HepG2 (cell line): ENCODE measurements at regions not wholly inside any gene's neighbourhood (a gene's known extent, or its start where the extent isn't known, plus 50 kb on each side); places are given as distances from the start of the nearest gene placed in this dataset.

ENCODE experiments used
- ATAC-seq: fragments of 200-7000 bp; cut with Tn5 transposase; 3 replicates; pipeline ENCODE4 v1.9.1; 2020; ENCODE audit warnings: mild to moderate bottlenecking, moderate library complexity
- BruUV-seq: library from RNA; stranded (reverse); fragments of 400-500 nt; replicated peaks from 2 replicates; lab custom pipeline; 2021; lab: Mats Ljungman, UMichigan
- CTCF ChIA-PET: fragments of 300-600 bp; formaldehyde crosslinking; extraction: SDS; loops from one replicate; lab custom pipeline; 2021; ENCODE audit warnings: low total read pairs, inconsistent platforms, low intra/inter-chr PET ratio; lab: Yijun Ruan, JAX
- POLR2A ChIA-PET: fragments of 350-600 bp; sonication (Branson Sonifier 250); formaldehyde crosslinking; loops from one replicate; lab custom pipeline; 2020; ENCODE audit warnings: antibody characterized with exemption, inconsistent platforms; lab: Yijun Ruan, JAX
- DNase-seq: peaks from one replicate; pipeline ENCODE4 v3.0.0-alpha.2; 2015; ENCODE audit warnings: low spot score
- FAIRE-seq: peaks from 3 replicates; lab custom pipeline; 2011; peaks lifted over from hg19 to GRCh38; lab: Jason Lieb, UNC
- H2AFZ ChIP-seq: one replicate; pipeline ENCODE4 v1.6.1; 2011; ENCODE audit warnings: low read length, inconsistent platforms
- H3K27ac ChIP-seq: fragments of 300-600 bp; 3 replicates; pipeline ENCODE4 v1.8.0; 2011; ENCODE audit warnings: mixed run types, mild to moderate bottlenecking, mixed read lengths, low read length, inconsistent platforms; ENCODE audit not compliant: insufficient read depth; ENCODE audit errors: extremely low read length
- H3K27me3 ChIP-seq, 2 experiments: fragments of 200-600 bp in 1 of 2; 2 replicates in 1 of 2; 3 replicates in 1 of 2; pipeline versions ENCODE4 v1.6.0 to v1.8.0; 2011; ENCODE audit warnings: low read length in 2 of 2, mild to moderate bottlenecking in 2 of 2, moderate library complexity in 2 of 2, inconsistent platforms in 1 of 2; ENCODE audit not compliant: insufficient read depth in 2 of 2, control insufficient read depth in 1 of 2
- H3K36me3 ChIP-seq, 2 experiments: fragments of 200-600 bp in 1 of 2; replicated peaks in 1 of 2; 2 replicates in 1 of 2; 3 replicates in 1 of 2; pipeline versions ENCODE4 v1.5.1 to v1.8.0; 2011; ENCODE audit warnings: low read length in 2 of 2, inconsistent platforms in 1 of 2; ENCODE audit not compliant: insufficient read depth in 2 of 2, control insufficient read depth in 1 of 2
- H3K4me1 ChIP-seq: 2 replicates; pipeline ENCODE4 v1.5.1; 2012; ENCODE audit warnings: low read length, inconsistent platforms; ENCODE audit not compliant: insufficient read depth
- H3K4me2 ChIP-seq: 2 replicates; pipeline ENCODE4 v1.6.0; 2011; ENCODE audit warnings: low read depth, low read length, inconsistent platforms
- H3K4me3 ChIP-seq, 3 experiments: fragments of 200-600 bp in 1 of 3; sonication (generic), shearing (Covaris generic) in 1 of 3; replicated peaks in 1 of 3; 2 replicates each; pipeline ENCODE4 v1.5.1; 2011 to 2016; ENCODE audit warnings: low read length in 3 of 3, inconsistent platforms in 2 of 3, low read depth in 2 of 3, mild to moderate bottlenecking in 2 of 3, control low read depth in 1 of 3, mixed read lengths in 1 of 3; ENCODE audit not compliant: insufficient read depth in 1 of 3
- H3K79me2 ChIP-seq: one replicate; pipeline ENCODE4 v1.6.1; 2011; ENCODE audit warnings: low read length, inconsistent platforms; ENCODE audit not compliant: insufficient read depth
- H3K9ac ChIP-seq: 2 replicates; pipeline ENCODE4 v1.6.0; 2011; ENCODE audit warnings: mild to moderate bottlenecking, low read depth, low read length, inconsistent platforms; ENCODE audit not compliant: insufficient read depth
- H3K9me3 ChIP-seq: 2 replicates; pipeline ENCODE4 v1.5.1; 2012; ENCODE audit warnings: mild to moderate bottlenecking, low read length
- H4K20me1 ChIP-seq: 2 replicates; pipeline ENCODE4 v1.6.0; 2011; ENCODE audit warnings: inconsistent platforms, mild to moderate bottlenecking, low read length, moderate library complexity; ENCODE audit not compliant: insufficient read depth
- ARID4A ChIP-seq: sonication (generic); formaldehyde crosslinking; IDR thresholded peaks from 2 replicates; pipeline ENCODE4 v1.5.0; 2020; ENCODE audit warnings: mild to moderate bottlenecking, missing genetic modification reagents, borderline replicate concordance
- JDP2 ChIP-seq: sonication (generic); formaldehyde crosslinking; IDR thresholded peaks from 2 replicates; pipeline ENCODE4 v1.8.1; 2022; ENCODE audit warnings: missing genetic modification reagents, borderline replicate concordance
- SIX4 ChIP-seq: sonication (generic); formaldehyde crosslinking; IDR thresholded peaks from 2 replicates; pipeline ENCODE4 v1.4.0; 2020; ENCODE audit warnings: missing genetic modification reagents
- SMAD9 ChIP-seq: sonication (generic); formaldehyde crosslinking; IDR thresholded peaks from 2 replicates; pipeline ENCODE4 v1.5.1; 2020; ENCODE audit warnings: mild to moderate bottlenecking, missing genetic modification reagents
- SNAPC4 ChIP-seq: sonication (generic); formaldehyde crosslinking; IDR thresholded peaks from 2 replicates; pipeline ENCODE4 v1.4.0; 2020; ENCODE audit warnings: mild to moderate bottlenecking, missing genetic modification reagents
- ZBTB1 ChIP-seq: sonication (generic); formaldehyde crosslinking; IDR thresholded peaks from 2 replicates; pipeline ENCODE4 v1.4.0; 2020; ENCODE audit warnings: missing genetic modification reagents, borderline replicate concordance
- ZNF749 ChIP-seq: sonication (generic); formaldehyde crosslinking; IDR thresholded peaks from 2 replicates; pipeline ENCODE4 v1.8.0; 2022; ENCODE audit warnings: mild to moderate bottlenecking, missing genetic modification reagents, moderate library complexity, borderline replicate concordance
- whole genome bisulfite sequencing: methylation state at CpG from one replicate; pipeline ENCODE4 v1.1.6; 2017; ENCODE audit warnings: low lambda C conversion rate; 5-methylcytosine and 5-hydroxymethylcytosine counted together
- in situ Hi-C: cut with HindIII; loops from 2 replicates; pipeline ENCODE4 v1.10.0; 2017; ENCODE audit warnings: low pct_unique_long_range_greater_than_20kb; ENCODE audit not compliant: extremely low pct_ligation_motif_present
- intact Hi-C: fragments of 100-400 bp; cut with micrococcal nuclease; formaldehyde crosslinking; loops from one replicate; pipeline ENCODE4 v1.10.0; 2022; ENCODE audit not compliant: unreplicated experiment

- Histone ChIP-seq H2AFZ (no peak overlapping the region), H3K9me3 (no peaks in the 10 kb centered on the region), H3K4me3 (no peak overlapping the region), H3K27me3 (no peaks in the 10 kb centered on the region), H3K27ac (no peak overlapping the region), H3K9ac (no peak overlapping the region), H4K20me1 (no peaks in the 10 kb centered on the region), H3K4me2 (no peak overlapping the region), H3K79me2 (no peaks in the 10 kb centered on the region), H3K36me3 (no peaks in the 10 kb centered on the region), H3K4me1 (no peaks in the 10 kb centered on the region)
- BruUV-seq, result no TSS peak
- TF ChIP-seq ZBTB1 (CRISPR knock-in tag), result no peak
- no peak for TF ChIP-seq ARID4A
- TF ChIP-seq SNAPC4 (CRISPR knock-in tag), result no peak
- no peak for TF ChIP-seq SMAD9
- TF ChIP-seq JDP2, result no peak
- no peak for TF ChIP-seq ZNF749 (CRISPR knock-in tag)
- TF ChIP-seq SIX4 (CRISPR knock-in tag), result no peak
- in situ Hi-C loops (no loop called here), intact Hi-C loops (loop anchor here (2.0 kb wide), 1 partner anchor 374 kb away; no protein-coding TSS in a partner anchor)
- CTCF ChIA-PET, result no interaction called here
- WGBS, result 48% methylated on average over 3 of the region's 4 CpGs
- FAIRE-seq, result no peak
- no peak for DNase-seq
- no peak for ATAC-seq
- POLR2A ChIA-PET, result no interaction called here
These were observed 175.4 kb downstream of the MED10 start for GRCh38 chr5:6202968-6203365.
